GM21447 (cell line): ENCODE measurements at regions not wholly inside any gene's neighbourhood (a gene's known extent, or its start where the extent isn't known, plus 50 kb on each side); places are given as distances from the start of the nearest gene placed in this dataset.
"Not testable (repeated sequence)": the region's sequence is repeated elsewhere in the genome, so short reads cannot be mapped to it uniquely, and the experiment has no call there.

Experiments used
- ATAC-seq: cut with Tn5 transposase; IDR thresholded peaks from one replicate; pipeline ENCODE4 v1.9.1; 2021; ENCODE audit not compliant: unreplicated experiment

- no peak for ATAC-seq
Observed at GRCh38 chr15:100720406-100720967, 118.1 kb downstream of the ASB7 start.

DNA sequence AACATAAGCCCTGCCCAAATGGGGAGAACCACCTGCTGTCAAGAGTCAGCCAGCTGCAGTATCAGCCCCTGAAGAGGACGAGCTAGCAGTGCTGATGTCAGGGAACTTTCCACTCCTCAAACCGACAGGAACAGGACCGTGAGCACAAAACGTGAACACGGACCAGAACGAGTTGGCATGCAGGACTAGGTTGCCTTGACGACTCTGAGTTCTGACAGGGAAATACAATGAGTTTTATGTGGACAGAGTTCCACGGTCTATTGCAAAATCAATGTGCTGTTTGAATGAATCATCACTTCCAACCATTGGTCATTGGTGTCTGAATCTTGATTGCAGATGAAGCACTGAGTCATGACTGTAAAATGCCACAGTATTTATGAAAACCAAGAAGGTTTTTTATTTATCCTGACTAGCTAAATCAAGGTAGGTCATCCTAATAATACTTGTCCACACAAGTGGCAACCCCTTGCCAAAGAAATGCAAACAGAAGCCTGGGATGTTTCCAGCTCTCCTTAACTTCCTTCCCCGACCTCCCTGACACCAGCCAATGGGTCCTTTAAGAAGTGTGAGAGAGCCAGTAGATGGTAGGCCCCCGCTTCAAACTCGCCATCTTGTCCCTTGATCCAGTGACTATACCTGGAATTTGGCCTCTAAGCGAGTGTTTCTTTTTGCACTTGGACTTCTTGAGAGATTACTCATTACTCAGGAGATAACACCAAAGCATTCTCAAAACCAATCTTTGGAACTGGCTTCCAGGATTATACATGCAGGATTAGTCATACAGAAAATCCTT, 119.6 kb downstream of the ASB7 start:
- ATAC-seq: no peak

- ATAC-seq: no peak
Observed at GRCh38 chr15:100722551-100723314, 120.3 kb downstream of the ASB7 start.

DNA sequence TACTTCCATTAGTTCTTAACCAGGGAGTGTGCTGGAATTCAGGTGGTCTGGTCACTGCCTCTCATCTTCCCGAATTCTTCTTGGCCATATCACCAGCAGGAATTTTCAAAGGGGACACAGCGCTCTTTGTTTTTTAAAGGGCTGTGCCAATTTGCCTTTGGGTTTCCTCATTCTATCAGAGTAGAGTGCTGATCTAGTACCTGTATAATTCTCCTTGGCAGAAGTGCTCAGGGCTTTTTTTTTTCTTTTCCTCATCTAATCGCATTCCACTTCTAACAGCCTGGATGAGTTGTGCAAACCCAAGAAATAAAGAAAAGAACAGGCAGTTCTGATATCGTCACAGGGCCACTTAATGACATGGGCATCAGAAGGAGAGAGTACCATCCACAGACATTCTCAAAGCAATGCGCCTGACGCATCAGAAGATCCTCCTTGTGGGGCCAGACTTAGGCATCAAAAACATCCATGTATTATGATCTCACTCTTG, 121.0 kb downstream of the ASB7 start:
- no peak for ATAC-seq

GRCh38 chr15:100725121-100726069, 123.0 kb downstream of the ASB7 start:
- ATAC-seq: no peak

DNA sequence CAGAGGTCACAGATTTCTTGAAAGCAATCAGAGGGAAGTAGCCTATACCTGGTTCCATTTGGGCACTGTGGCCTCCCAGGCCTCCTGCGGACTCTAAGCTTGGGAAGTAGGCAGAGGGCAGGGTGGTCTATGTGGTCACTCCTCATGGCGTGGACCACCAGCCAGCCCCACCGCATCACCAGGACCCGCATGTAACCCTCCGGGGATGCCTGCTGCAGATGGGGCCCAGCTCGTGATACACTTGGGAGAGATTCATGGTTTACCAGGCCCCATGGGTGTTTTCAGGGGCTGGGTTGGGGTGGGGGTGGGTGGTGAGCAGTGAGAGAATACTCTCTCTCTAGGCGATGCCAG, 123.7 kb downstream of the ASB7 start:
- ATAC-seq: no peak

GRCh38 chr15:100726421-100727190, 124.2 kb downstream of the ASB7 start:
- ATAC-seq: no peak

- ATAC-seq: no peak
Observed at GRCh38 chr15:100727291-100727851, 125.0 kb downstream of the ASB7 start.

- ATAC-seq: no peak
Observed at GRCh38 chr15:100728371-100729201, 126.2 kb downstream of the ASB7 start.

GRCh38 chr15:100729461-100729860, 127.1 kb downstream of the ASB7 start:
- no peak for ATAC-seq

- ATAC-seq: no peak
Observed at GRCh38 chr15:100730129-100730528, 127.7 kb downstream of the ASB7 start.

DNA sequence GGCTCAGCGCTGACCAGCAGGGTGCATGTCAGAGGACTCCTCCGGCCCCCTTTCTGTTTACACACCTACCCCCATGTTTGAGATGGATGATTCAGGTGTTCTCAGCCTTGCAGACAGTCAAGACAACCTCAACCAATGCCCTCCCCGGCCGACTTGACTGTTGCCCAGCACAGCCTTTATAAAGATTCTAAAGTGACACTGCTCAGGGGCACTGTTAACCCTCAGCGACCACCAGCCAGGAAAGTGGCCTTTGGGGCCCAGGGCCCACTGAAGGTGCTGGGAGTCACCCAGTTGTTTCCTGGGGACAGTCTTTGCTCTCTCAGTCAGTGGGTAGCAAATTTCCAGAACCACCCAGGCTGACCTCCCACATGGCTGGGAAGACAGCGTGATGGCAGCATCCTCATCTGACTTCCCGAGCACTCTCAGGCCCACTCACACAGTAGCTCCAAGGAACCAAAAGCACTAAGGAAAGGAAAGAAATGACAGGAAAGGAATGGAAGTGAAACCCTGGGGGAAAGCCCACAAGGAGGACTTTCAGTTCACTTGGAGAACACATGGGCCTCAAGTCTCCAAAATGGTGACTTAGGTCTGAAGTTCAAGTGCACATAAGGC, 128.4 kb downstream of the ASB7 start:
- ATAC-seq: no peak

DNA sequence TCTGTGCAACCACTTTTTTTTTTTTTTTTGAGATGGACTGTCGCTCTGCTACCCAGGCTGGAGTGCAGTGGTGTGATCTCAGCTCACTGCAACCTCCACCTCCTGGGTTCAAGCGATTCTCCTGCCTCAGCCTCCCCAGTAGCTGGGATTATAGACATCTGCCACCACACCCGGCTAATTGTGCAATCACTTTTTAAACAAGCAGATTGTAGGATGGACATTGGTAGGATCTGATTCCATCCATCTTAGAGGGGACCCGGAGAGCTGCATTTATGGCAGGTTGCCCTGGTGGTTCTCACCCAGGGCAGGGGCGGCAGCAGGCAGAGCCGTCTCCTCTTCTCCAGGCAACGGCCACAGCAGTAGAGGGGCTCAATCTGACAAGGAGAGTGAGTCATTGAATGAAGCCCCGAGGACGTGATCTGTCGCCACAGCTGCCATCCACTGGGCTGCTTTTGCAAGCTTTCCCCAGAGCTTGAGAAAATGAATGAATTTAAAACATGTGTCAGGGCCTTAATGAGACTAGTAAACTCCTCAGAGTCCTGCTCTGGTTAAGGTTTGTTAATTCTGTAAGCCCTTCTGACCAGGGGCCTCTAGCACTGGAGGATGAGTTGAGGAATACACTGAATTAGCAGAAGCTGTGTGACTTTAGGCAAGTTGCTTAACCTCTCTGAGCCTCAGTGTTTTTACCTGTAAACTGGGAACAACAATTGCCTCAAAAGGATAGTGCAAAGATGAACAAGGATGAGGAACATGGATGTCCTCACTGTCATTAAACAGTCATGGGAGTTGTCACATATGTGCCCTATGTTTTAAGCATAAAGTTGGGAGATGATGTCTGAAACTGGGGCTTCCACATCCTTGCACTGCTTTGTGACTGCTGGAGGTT, 129.1 kb downstream of the ASB7 start:
- no peak for ATAC-seq

GRCh38 chr15:100732211-100733055, 130.0 kb downstream of the ASB7 start:
- no peak for ATAC-seq

DNA sequence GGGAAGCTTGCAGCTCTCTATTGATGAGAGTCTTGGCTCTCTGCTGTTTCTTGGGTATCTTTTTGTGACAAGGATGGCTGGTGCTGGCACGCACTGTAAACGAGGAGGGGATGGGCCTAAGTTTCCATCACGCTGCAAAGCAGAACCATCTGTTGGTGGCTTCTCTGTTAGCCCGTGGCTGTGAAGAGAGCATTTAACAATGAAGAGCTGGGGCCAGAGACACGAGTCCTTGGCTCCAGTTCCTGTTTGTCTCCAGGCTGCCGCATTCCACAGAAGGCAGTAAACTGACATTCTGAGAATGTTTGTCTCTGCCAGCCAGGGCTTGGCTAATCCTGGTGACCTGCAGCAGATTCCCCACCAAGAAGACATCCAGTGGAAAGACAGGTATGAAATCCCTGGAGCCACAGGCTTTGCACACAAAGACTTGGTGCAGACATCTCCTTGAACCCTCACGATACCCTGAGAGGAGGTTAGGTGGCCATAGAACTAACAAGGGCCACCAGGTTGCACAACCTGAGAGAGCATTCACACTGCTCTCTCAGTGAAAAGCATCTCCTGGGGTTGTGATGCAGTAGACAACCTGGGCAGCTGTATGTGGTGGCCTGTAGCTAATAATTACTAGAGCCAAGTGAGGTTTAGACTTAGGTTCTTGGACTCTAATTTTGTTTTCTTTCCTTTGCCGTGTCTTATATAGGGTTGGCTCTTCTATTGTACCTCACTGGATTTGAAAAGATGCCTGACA, 130.9 kb downstream of the ASB7 start:
- ATAC-seq: no peak

DNA sequence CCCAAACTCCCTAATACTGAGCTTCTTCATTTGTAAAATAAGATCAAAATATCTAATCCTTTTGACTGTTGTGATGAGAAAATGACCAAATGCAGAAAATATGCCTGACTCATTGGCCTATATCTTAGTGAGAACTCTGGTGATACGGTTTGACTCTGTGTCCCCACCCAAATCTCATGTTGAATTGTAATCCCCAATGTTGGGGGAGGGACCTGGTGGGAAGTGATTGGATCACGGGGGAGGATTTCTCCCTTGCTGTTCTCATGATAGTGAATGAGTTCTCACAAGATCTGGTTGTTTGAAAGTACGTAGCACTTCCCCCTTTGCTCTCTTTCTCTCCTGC, 131.4 kb downstream of the ASB7 start:
- not testable (repeated sequence) for ATAC-seq
